Germinal center (tissue), 1 donor: ENCODE measurements at regions not wholly inside any gene's neighbourhood (a gene's known extent, or its start where the extent isn't known, plus 50 kb on each side); places are given as distances from the start of the nearest gene placed in this dataset.
"Not testable (repeated sequence)": the region's sequence is repeated elsewhere in the genome, so short reads cannot be mapped to it uniquely, and the experiment has no call there.

ENCODE experiments used
- DNase-seq: peaks from one replicate; pipeline ENCODE4 v3.0.0; 2012; ENCODE audit warnings: mixed read lengths, low spot score

DNA sequence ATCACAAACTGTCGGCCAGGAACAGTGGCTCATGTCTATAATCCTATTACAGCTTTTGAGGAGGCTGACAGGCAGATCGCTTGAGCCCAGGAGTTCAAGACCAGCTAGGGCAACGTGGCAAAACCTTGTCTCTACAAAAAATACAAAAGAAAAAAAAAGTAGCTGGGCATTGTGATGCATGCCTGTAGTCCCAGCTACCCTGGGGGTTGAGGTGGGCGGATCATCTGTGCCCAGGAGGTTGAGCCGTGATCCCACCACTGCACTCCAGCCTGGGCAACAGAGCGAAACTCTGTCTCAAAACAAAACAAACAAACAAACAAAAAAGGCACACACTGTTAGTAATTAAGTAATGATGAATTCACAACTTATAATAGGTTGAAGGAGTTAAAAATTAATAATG lies 441.5 kb upstream of the PCDH15 start:
- no peak for DNase-seq

DNA sequence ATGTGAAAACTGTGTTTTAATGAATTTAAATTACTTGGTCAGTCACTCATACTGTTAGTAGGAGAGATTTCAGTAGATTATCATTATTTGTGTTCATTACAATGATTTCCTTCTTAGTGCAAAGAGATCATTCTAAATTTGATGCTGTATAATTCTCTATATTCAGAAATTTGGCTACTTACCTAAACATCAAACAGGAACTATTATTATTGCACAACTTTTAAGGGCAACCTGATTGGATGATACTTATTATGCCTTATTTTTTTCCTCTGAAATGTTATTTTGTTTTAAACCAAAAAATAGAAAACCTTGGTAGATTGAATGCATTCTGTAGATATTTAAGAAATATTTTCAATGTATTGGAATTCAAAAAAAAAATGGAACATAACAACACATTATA lies 436.4 kb upstream of the PCDH15 start:
- DNase-seq, result no peak

DNA sequence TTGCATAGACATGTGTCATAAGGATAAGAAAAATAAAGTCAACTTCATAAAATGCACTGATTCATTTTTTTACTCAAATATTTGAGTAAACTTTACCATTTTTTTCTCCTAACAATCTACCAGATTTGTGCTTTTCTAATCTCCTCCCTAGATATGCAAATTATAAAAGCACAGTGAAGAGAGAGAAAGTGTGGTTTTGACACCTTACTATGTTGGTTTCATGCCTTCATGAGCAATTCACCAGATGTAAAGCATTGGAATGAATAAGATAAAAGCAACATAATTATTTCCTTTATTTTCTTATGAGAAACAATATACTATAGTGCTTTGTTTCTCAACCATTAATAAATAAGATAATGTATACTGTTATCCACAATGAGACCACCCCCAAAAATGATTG lies 432.5 kb upstream of the PCDH15 start:
- DNase-seq, result no peak

DNA sequence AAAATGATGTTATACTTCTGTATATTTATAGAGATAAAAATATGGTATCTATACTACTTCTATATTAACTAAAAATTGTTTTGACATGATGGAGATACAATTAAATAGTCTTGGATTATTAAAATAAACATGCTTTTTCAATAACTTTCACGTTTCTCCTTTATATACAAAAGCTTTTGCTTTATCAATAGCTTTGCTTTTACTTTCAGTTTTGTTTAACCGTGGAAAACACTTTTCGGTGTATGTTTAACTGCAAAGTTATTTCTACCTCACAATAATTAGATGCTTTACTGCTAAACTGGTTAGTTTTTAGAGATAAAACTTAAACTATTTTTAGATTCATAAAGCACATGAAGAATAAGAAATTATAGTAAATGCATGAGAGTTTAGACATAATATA lies 432.1 kb upstream of the PCDH15 start:
- DNase-seq, result no peak

DNA sequence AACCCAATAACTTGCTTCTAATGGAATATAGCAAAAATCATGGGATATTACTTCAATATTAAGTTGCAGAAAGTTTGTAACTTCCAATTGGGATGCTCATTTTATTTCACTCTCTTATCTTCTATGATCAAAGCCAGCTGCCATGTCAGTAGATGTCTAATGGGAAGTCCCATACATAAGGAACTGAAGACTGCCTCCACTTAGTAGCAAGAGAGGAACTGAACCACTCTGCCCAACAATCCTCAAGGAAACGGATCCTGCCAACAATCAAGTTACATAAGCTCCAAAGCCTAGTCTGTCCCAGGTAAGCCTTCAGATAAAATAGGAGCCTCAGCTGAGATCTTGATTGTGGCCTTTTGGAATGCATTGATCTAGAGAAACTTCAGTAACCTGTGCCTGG lies 431.5 kb upstream of the PCDH15 start:
- DNase-seq, result no peak

DNA sequence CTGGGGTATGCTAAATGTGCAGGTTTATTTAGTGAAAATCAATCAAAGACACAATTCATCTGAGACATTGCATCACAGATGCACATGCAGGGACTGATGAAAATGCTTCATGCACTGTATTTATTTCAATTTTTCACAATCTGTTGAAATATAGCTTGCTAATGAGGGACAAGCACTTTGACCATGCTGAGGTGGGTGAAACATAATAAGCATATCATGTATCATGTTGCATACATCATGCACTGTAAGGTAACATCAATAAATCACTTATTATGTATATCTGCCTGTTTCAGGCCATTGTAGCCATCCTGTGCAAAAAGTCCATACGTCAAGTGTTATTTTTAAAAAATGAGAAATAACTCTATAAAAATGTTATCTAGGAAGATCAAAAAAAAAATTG lies 426.9 kb upstream of the PCDH15 start:
- no peak for DNase-seq

DNA sequence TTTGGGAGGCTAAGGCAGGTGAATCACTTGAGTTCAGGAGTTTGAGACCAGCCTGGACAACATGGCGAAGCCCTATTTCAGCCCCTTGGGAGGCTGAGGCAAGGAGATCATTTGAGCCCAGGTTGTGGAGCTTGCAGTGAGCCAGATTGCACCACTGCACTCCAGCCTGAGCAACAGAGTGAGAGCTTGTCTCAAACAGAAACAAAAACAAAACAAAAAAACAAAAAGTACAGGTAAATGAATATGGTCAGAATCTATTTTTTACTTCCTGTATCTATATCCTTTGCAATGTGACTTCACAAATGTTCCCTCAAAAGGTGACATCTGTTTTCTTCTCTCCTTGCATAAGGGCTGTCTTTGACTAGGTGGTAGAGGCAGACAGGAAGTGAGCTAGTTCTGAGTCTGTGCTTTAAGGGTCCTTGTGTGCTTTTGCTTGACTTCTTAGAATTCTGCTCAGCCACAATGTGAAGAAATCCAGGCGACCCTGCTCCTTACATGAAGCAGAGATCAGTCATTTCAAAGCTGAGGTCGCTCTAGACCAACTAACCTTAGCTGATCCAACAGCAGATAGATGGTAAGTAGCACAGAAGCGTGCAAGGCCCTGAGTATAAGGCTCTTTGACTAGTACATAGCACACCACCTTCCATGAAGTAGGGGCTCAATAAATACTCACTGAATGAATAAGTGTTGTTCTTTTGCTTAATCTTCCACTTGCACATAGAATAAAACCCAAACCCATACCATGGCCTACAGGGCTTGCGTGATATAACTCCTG lies 423.2 kb upstream of the PCDH15 start:
- DNase-seq, result no peak

DNA sequence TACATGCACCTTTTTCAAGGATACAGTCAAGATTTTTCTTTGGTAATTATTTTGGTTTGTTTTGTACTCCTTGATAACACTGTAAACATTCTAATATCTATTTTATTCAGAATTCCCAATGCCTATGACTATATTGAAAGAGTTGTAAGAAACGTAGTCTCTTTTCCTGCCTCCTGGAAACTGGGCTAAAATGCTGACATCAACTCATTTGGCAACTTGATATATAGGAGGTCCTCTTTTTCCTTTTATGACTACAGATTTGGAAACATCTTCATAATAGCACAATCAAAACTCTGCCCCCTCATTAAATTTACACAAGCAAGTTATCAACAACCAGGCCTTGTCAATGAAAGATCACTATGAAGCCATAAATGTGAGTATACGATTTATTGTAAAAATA lies 422.3 kb upstream of the PCDH15 start:
- no peak for DNase-seq

DNA sequence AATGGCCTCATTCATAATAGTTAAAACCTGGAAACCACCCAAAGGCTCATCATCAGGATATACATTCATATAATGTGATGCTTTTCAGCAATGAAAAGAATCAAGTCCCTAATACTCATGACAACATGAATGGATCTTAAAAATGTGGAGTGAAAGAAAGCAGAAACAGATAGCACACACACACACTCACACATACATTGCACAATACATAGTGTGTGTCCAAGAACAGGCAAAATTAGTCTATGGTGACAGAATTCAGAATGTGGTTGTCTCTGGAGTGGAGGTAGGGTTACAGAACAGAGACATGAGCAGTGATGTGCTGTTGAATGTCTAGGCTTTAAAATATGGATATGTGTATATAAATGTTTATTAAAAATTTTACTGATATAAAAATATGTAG lies 419.9 kb upstream of the PCDH15 start:
- DNase-seq, result no peak

DNA sequence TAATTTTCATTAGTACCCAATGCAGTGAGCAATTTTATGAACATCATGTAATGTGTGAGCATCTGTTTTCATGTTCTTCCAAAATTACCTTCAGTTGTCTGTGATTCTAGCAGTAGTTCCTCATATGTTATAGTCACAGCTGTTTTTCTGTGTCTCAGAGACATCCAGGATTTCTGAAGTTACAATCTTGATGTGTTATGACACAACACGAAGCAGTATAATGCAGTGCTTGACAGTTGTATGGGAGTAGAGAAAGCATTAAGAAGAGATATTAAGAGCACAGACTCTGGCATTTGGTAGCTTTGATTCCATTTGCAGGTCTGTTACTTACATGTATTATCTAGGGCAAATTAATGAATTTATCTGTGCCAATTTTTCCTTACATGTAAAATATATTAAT lies 414.7 kb upstream of the PCDH15 start:
- no peak for DNase-seq

DNA sequence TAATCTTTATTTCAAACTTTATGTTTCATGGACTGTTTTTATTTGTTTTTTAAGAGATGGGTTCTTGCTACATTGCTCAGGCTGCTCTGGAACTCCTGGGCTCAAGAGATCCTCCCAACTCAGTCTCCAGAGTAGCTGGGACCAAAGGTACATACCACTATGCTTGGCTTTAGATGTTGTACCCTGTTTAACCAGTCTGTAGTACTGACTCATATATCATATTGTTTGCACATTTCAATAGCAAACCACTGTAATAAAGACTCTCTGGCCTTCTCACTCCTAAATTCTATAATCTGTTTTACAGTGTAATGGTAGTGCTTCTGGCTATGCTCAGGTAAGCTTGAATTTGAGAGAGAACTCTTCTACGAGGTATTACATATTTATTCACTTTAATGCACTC lies 413.6 kb upstream of the PCDH15 start:
- DNase-seq, result no peak

DNA sequence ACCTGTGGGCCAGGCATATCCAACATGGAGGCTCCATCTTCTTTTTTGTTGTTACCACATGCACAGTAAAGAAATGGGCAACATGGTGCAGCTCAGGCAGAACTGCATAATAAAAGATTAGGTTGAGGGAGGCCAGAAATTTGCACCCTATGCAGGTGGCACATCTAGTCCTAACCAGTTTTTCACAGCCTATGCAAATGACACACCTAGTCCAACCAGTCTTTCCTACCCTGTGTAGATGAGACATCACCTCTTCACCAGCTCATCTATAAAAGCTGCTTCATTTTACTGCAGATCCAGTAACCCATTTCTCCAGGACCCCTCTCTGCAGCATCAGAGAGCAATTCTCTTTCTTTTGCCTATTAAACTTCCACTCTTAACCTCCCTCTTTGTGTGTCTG lies 411.0 kb upstream of the PCDH15 start:
- no peak for DNase-seq

DNA sequence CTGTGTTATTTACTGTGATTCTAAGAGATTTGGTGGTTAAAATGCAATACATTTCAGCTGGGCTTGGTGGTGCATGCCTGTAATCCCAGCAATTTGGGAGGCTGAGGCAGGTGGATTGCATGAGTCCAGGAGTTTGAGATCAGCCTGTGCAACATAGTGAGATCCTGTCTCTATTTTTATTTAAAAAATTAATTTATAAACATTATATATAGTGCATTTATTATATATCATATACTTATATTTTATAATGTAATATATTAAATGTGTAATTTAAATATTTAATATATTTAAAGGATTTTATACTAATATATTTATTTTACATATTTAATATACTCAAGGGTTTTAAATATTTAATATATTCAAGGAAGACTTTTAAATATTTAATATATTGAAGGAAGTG lies 402.8 kb upstream of the PCDH15 start:
- DNase-seq, result no peak

DNA sequence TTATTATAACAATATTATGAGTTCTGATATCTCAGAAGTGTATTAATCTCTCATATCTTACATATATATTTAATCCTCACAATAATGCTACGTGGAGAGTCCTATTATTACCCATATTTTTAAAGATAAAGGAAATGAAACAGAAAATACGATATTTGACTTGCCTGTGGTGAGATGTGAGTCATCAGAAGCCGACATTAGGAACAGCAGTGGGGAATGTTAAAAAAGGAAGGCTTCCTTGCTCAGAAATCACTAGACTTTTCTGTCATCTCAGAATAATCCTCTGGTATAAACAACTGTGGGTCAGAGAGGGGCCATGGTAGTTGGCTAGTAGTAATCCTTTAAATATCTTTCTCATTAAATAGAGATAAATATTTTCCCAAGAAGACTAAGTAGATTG lies 402.3 kb upstream of the PCDH15 start:
- no peak for DNase-seq

DNA sequence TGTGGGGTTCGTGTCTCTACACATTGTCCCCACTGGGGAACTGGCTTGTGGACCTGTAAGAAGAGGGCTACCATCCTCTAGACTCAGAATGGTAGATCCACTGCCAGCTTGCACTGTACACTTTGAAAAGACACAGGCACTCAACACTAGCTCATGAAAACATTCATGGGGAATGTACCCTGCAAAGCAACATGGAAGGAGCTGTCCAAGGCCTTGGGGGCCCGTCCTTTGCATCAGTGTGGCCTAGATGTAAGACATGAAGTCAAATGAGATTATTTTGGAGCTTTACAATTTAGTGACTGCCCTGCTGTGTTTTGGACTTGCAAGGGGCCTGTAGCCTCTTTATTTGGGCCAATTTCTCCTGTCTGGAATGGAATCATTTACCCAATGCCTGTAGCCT lies 399.0 kb upstream of the PCDH15 start:
- DNase-seq, result no peak

DNA sequence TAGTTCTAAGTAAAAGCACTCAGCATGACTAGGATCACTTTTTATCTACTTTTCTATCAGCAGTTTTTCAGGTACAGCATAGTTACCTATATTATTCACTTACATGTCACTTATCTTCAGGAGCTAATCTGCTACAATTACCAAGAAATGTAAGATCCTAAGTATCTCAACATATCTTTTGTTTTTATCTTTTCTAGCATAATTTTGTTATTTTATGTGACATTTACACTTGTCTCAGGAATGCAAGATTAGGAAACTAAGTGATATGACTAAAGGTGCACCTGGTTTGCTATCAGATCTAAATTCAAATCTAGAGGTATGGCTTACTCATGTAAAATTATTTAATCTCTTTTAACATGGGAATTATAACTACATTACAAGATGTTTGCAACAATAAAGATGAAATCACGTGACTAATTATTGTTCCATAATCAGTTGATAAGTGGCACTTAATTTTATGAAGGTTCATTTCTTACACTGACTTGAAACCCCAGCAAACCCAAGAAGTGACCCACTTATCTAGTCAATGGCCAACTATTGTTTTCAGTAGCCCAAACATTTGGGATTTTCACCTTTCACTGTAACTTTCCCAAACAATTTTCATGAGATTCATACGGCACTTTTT lies 390.3 kb upstream of the PCDH15 start:
- DNase-seq, result no peak

DNA sequence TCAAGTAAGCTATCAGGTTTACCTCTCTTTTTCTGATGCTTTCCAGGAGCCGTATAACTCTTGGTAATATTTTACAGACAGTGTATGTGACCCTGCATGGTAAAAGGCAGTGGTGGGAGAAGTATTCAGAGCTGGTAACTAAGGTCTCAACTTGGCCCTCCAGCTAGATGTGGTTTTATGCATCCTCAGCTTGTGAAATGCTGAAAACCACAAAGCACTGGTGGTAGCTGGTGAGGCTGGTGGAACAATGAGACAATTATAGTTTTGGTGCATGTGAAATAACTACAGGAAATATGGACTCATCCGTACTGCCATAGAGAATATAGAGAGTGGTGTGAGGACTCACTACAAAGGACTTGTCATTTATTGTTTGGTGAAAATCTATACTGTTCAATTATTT lies 383.0 kb upstream of the PCDH15 start:
- no peak for DNase-seq

DNA sequence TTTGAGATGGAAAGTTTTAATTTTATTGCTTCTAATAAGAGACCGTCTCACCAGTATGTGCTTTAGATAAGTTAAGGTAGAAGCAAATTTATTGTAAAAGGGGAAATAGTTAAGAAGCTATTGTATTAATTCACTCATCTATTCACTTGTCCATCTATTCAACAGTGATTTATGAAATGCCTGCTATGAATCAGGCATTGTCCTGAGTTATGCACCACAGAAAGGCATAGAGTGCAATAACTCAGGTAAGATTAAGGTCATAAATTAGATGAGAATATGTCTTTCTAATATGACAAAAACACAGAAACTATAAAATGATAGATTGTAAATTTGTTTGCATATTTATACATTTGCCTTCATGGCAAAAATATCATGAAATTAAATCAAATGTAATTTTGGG lies 379.3 kb upstream of the PCDH15 start:
- no peak for DNase-seq

DNA sequence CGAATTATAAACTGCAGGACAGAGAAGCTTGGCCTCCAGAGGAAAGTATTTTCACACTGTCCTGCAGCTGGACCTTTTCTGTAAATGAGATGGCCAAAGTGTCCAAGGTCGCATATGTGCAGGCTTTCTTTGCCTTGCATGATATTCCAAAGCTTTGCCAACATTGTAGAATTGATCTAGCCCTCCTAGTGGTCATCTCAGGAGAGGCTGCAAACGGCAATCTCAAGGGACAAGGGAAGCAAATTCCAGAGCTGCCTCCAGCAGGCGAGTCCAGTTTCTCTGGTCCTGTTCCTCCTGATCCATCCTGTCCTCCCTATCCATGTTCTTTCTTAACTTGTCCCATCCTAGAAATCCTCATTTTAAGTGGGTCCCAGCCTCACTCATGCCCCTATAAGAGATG lies 373.4 kb upstream of the PCDH15 start:
- no peak for DNase-seq

DNA sequence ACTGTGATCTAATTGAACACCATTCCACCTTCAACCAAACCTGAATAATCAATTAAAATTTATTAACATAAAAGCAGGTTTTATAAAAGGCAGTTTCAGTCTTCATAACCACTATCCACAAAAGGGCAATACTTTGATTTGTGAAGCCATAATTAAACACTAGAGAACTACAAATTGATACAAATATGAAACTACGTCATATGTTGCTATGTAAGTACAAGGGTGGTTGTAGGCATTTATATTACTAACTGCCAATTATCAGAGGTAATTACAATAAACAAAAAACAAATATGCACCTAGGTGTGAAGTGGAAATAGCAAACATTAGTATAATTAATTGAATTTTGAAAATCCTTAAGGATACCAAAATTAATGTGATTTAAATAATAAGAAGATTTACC lies 368.5 kb upstream of the PCDH15 start:
- no peak for DNase-seq

DNA sequence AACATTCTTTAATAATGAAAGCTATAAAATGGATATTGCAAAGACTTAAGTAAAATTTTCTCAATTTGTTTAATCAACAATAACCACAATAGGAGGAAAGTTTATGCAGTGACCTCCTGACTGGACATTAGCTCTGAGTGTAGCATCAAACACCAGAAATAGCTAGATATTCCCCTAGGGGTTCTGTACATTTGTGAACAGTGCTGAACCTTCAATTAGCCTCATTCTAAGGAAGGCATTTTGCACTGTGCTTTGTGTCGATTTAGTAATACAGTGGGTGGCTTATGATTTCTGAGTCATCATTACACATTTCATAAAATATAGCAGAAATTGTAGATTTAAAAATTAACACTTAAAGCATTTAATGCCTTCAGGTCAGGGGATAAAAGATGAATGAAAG lies 367.3 kb upstream of the PCDH15 start:
- no peak for DNase-seq

DNA sequence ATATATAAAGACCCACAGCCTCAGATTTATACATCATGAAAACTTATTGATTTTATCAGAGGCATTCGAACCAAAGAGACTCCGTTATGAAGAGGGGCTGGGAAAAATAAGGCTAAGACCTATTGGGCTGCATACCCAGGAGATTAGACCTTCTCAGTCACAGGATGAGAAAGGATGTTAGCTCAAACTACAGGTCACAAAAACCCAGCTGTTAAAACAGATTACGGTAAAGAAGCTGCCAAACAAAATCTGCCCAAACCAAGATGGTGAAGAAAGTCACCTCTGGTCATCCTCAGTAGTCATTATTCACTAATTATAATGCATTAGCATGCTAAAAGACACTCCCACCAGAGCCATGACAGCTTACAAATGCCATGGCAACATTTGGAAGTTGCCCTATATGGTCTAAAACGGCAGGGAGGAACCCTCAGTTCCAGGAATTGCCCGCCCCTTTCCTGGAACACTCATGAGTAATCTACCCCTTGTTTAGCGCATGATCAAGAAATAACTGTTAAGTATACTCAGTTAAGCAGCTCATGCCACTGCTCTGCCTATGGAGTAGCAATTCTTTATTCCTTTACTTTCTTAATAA lies 362.5 kb upstream of the PCDH15 start:
- DNase-seq, result no peak

DNA sequence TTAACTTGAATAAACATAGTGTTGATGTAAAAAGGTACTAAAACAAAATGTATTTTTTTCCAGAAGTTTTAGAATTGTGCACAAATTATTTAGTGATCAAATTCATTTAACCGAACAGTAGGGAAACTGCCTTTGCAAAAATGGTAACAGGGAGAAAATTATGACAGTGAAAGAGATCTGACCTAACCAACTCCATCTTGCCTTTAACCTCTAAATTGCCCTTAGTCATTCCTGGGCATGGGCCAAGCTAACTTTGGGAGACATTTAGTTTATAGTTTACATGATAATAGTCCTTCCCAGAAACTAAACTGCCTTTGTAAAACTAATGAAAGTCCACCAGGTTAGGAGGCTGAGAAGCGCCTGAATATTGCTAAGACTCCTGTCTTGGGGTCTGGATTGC lies 361.3 kb upstream of the PCDH15 start:
- not testable (repeated sequence) for DNase-seq
